Body of pancreas (tissue), 4 donors: ENCODE measurements at regions not wholly inside any gene's neighbourhood (a gene's known extent, or its start where the extent isn't known, plus 50 kb on each side); places are given as distances from the start of the nearest gene placed in this dataset.

Source experiments
- ATAC-seq: fragments of 150-250 bp; one replicate; pipeline ENCODE4 v1.9.1; 2016
- DNase-seq, 4 donors: peaks; one replicate each; pipeline ENCODE4 v3.0.0-alpha.2; 2019
- H3K27ac ChIP-seq, 4 donors: fragments of 200-600 bp; sonication (generic); 1 replicate in 3 of 4; 2 replicates in 1 of 4; pipeline versions ENCODE4 v1.5.1 to v1.6.1; 2016 to 2019; ENCODE audit warnings: mild to moderate bottlenecking in 1 of 4, mixed read lengths in 1 of 4, moderate library complexity in 1 of 4
- H3K27me3 ChIP-seq, 2 donors: fragments of 200-600 bp; sonication (generic); one replicate each; pipeline ENCODE4 v1.6.0; 2016; ENCODE audit warnings: mild to moderate bottlenecking in 1 of 2
- H3K36me3 ChIP-seq, 2 donors: fragments of 200-600 bp; sonication (generic); replicated peaks in 1 of 2; 2 replicates each; pipeline ENCODE4 v1.5.1; 2016; ENCODE audit warnings: low read depth in 2 of 2; ENCODE audit not compliant: insufficient read depth in 1 of 2
- H3K4me1 ChIP-seq: fragments of 200-600 bp; sonication (generic); one replicate; pipeline ENCODE4 v1.6.0; 2016
- H3K4me3 ChIP-seq, 2 donors: fragments of 200-600 bp; sonication (generic); 1 replicate in 1 of 2; 2 replicates in 1 of 2; pipeline ENCODE4 v1.5.1; 2016 to 2019
- H3K9me3 ChIP-seq, 3 donors: fragments of 200-600 bp; sonication (generic); 1 replicate in 2 of 3; 2 replicates in 1 of 3; pipeline ENCODE4 v1.5.1; 2016
- POLR2A ChIP-seq, 3 donors: fragments of 450-650 bp; IDR thresholded peaks; one replicate each; pipeline ENCODE4 v1.6.1; 2016; ENCODE audit warnings: antibody characterized with exemption in 3 of 3, mild to moderate bottlenecking in 2 of 3
- WGBS, 2 donors: methylation state at CpG; one replicate each; pipeline ENCODE4 v1.1.5; 2017; 5-methylcytosine and 5-hydroxymethylcytosine counted together
- intact Hi-C: fragments of 100-400 bp; cut with DNase I; formaldehyde crosslinking; loops from one replicate; pipeline ENCODE4 v1.15.1; 2023
- TF ChIP-seq, protein P1 (sequence below), 7 experiments: fragments of 450-650 bp in 4 of 7; fragments of 200-600 bp in 3 of 7; sonication (generic) in 3 of 7; IDR thresholded peaks; one replicate each; pipeline ENCODE4 v1.5.1; 2016 to 2019; ENCODE audit warnings: antibody characterized with exemption in 7 of 7

DNA sequence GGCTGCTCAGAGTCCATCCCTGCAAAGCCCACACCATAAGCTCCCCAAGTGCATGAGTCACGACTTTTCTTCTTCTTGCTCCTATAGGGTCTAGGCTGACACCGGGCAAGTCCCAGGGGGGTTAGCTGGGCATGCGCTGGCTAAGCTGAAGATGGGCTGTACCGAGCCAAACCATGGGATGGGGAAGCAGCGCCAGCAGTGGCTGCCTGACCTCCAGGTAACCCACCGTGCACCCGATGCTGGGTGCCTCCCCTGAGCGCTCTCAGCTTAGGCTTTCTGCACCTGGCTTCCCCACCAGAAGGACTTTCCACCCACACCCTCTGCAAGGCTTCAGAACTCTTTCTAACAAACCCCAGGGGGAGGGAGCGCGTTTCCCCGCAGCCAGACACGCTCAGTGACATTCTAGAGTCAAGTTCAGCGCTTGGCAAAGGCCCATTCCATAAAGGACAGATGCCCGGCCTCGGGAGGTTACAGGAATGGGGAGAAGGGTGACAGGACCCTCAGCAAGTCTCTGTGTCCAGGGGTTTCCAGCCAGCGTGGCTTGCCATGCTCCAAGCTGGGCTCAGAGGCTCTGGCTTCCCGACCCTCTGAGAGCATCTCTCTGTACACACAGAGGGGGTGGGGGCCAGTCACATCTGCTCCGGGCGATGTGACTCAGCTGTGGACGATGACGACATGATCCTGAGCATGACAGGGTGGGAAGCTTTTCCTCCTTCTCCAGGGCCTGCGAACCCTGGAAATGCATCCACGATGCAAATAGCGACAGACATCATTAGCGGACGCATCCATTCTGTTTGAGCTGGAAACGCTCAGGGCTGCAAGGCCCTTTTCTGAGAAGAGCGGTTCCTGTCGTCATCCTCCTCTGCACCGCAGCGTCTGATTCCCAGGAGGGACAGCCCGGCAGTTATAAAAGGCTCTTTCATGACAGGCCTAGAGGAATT, 107.8 kb downstream of the SIK1 start:
- intact Hi-C loops = no loop called here
- 71 to 77% methylated on average over 21 to 32 of the region's 32 CpGs for WGBS, 2 donors
- TF ChIP-seq POLR2A (IDR thresholded peaks at IDR 0.05) = no peak
- TF ChIP-seq, protein P1, sequence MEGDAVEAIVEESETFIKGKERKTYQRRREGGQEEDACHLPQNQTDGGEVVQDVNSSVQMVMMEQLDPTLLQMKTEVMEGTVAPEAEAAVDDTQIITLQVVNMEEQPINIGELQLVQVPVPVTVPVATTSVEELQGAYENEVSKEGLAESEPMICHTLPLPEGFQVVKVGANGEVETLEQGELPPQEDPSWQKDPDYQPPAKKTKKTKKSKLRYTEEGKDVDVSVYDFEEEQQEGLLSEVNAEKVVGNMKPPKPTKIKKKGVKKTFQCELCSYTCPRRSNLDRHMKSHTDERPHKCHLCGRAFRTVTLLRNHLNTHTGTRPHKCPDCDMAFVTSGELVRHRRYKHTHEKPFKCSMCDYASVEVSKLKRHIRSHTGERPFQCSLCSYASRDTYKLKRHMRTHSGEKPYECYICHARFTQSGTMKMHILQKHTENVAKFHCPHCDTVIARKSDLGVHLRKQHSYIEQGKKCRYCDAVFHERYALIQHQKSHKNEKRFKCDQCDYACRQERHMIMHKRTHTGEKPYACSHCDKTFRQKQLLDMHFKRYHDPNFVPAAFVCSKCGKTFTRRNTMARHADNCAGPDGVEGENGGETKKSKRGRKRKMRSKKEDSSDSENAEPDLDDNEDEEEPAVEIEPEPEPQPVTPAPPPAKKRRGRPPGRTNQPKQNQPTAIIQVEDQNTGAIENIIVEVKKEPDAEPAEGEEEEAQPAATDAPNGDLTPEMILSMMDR (IDR thresholded peaks at IDR 0.05) = no peak
- Histone ChIP-seq H3K27ac (no peak overlapping the region), H3K9me3 (no peaks in the 10 kb centered on the region), H3K4me3 (no peak overlapping the region), H3K4me1 (peaks cover 15% of the 10 kb centered on the region), H3K36me3 (no peaks in the 10 kb centered on the region), H3K27me3 (no peaks in the 10 kb centered on the region)
- ATAC-seq (no peak), DNase-seq (peak in 1 of 4 donors; percentile 14)

DNA sequence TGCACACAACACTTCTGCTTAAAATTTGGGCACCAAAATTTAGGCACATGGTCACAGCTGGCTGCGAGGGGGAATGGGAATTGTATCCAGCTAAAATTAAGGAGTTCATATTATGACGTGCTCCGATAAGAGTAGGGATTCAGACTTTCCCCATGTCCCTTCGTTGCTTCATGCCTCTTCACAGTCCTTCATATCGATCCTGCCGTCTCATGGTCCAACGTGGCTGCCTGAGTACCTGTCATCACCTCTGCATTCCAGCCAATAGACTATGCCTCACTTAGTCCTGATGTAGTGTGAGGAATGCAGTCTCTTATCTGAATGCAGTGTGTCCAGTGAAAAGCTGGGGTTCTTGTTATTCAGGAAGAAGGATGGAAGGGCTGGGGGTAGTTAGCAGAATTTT, 108.6 kb downstream of the SIK1 start:
- H3K27ac ChIP-seq = no peak overlapping the region
- TF ChIP-seq POLR2A (IDR thresholded peaks at IDR 0.05) = no peak
- TF ChIP-seq, protein P1 (IDR thresholded peaks at IDR 0.05) = no peak
- no peaks in the 10 kb centered on the region for H3K9me3 ChIP-seq
- WGBS, 2 donors = 94% methylated on average over 7 of the region's 7 CpGs
- DNase-seq (no peak), ATAC-seq (no peak)
- H3K27me3 ChIP-seq = no peaks in the 10 kb centered on the region
- intact Hi-C loops = no loop called here
- peaks cover 8% of the 10 kb centered on the region for H3K4me1 ChIP-seq
- no peaks in the 10 kb centered on the region for H3K36me3 ChIP-seq
- H3K4me3 ChIP-seq = no peak overlapping the region

DNA sequence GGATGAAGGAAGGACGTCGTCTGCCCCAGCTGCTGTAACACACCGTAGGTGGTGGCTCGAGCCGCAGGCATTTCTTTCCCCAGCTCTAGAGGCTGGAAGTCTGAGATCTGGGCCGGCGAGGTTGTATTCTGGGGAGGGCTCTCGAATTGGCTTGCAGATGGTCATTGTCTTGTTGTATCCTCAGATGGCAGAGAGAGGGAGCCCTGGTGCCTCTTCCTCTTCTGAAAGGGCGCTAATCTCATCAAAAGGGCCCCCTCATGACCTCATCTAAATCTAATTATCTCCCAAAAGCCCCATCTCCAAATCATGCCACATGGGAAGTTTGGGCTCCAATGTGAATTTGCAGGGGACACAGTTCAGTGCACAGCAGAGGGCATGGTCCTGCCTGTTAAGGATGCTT, 109.0 kb downstream of the SIK1 start:
- Histone ChIP-seq H3K36me3 (no peaks in the 10 kb centered on the region), H3K27ac (no peak overlapping the region), H3K4me1 (peaks cover 4% of the 10 kb centered on the region), H3K27me3 (no peaks in the 10 kb centered on the region), H3K4me3 (no peak overlapping the region), H3K9me3 (no peaks in the 10 kb centered on the region)
- intact Hi-C loops = no loop called here
- DNase-seq (no peak), ATAC-seq (no peak)
- no peak for TF ChIP-seq POLR2A (IDR thresholded peaks at IDR 0.05)
- TF ChIP-seq, protein P1 (IDR thresholded peaks at IDR 0.05) = no peak
- 76 to 84% methylated on average over 9 of the region's 9 CpGs for WGBS, 2 donors

DNA sequence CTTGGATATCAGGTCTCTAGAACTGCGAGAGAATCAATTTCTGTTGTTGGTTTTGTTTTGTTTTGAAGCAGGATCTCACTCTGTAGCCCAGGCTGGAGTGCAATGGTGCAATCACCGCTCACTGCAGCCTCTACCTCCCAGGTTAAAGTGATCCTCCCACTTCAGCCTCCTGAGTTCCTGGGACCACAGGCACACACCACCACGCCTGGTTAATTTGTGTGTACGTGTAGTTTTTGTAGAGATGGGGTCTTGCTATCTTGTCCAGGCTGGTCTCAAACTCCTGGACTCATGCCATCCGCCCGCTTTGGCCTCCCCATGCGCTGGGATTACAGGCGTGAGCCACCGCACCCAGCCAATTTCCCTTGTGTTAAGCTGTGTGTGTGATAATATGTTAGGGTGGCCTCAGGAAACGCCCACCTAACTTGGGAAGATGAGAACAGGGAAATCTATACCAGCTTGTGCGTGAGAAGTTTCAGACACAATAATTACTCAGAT, 109.6 kb downstream of the SIK1 start:
- TF ChIP-seq, protein P1 (IDR thresholded peaks at IDR 0.05) = no peak
- TF ChIP-seq POLR2A (IDR thresholded peaks at IDR 0.05) = no peak
- intact Hi-C loops = no loop called here
- H3K9me3 ChIP-seq = no peaks in the 10 kb centered on the region
- H3K36me3 ChIP-seq = no peaks in the 10 kb centered on the region
- no peaks in the 10 kb centered on the region for H3K27me3 ChIP-seq
- no peak for ATAC-seq
- no peaks in the 10 kb centered on the region for H3K4me1 ChIP-seq
- no peak for DNase-seq
- no peak overlapping the region for H3K4me3 ChIP-seq
- 90 to 99% methylated on average over 11 of the region's 11 CpGs for WGBS, 2 donors
- H3K27ac ChIP-seq = no peak overlapping the region
